Naive thymus-derived CD4-positive, alpha-beta T cell (primary cell): ENCODE measurements at regions not wholly inside any gene's neighbourhood (a gene's known extent, or its start where the extent isn't known, plus 50 kb on each side); places are given as distances from the start of the nearest gene placed in this dataset.

Experiments
- ATAC-seq: fragments of 150-1000 bp; cut with Tn5 transposase; 2 replicates; pipeline ENCODE4 v1.10.0; 2021; ENCODE audit warnings: mild to moderate bottlenecking, moderate library complexity
- CTCF ChIA-PET: fragments of 350-600 bp; sonication (Branson Sonifier 250); formaldehyde crosslinking; loops from one replicate; lab custom pipeline; 2021; ENCODE audit warnings: antibody characterized with exemption; lab: Charles Lee
- POLR2A ChIA-PET: fragments of 350-600 bp; sonication (Branson Sonifier 250); formaldehyde crosslinking; loops from one replicate; lab custom pipeline; 2021; ENCODE audit warnings: antibody characterized with exemption, inconsistent platforms; lab: Charles Lee
- DNase-seq, 9 donors: peaks; one replicate each; pipeline versions ENCODE4 v3.0.0 to v3.0.0-alpha.2; 2020 to 2022; ENCODE audit warnings: mixed read lengths in 1 of 9
- H3K27ac ChIP-seq: one replicate; pipeline ENCODE4 v1.7.0; 2013; ENCODE audit warnings: mild to moderate bottlenecking, low read depth, low read length, moderate library complexity
- H3K27me3 ChIP-seq, 2 donors: one replicate each; pipeline ENCODE4 v1.7.0; 2013; ENCODE audit warnings: low read length in 2 of 2, mild to moderate bottlenecking in 2 of 2, moderate library complexity in 2 of 2; ENCODE audit not compliant: control insufficient read depth in 2 of 2, insufficient read depth in 2 of 2
- H3K36me3 ChIP-seq, 3 experiments: 1 replicate in 2 of 3; 2 replicates in 1 of 3; pipeline ENCODE4 v1.7.0; 2013; ENCODE audit warnings: low read length in 3 of 3, mild to moderate bottlenecking in 3 of 3, moderate library complexity in 1 of 3; ENCODE audit not compliant: insufficient read depth in 3 of 3, control insufficient read depth in 2 of 3
- H3K4me1 ChIP-seq, 2 donors: one replicate each; pipeline ENCODE4 v1.7.0; 2013; ENCODE audit warnings: low read length in 2 of 2, mild to moderate bottlenecking in 2 of 2, moderate library complexity in 1 of 2; ENCODE audit not compliant: control insufficient read depth in 2 of 2, insufficient read depth in 2 of 2
- H3K4me3 ChIP-seq: 2 replicates; pipeline ENCODE4 v1.7.0; 2013; ENCODE audit warnings: mild to moderate bottlenecking, low read length
- H3K9me3 ChIP-seq, 3 experiments: 1 replicate in 2 of 3; 2 replicates in 1 of 3; pipeline ENCODE4 v1.7.0; 2013; ENCODE audit warnings: low read length in 3 of 3; ENCODE audit not compliant: control insufficient read depth in 2 of 3
- H3K27ac Mint-ChIP-seq, 9 donors: one replicate each; pipeline ENCODE4 v1.8.0; 2020 to 2022; ENCODE audit warnings: mixed read lengths in 9 of 9, mild to moderate bottlenecking in 8 of 9, moderate library complexity in 5 of 9, inconsistent platforms in 2 of 9
- H3K27me3 Mint-ChIP-seq, 5 donors: one replicate each; pipeline ENCODE4 v1.8.0; 2021 to 2022; ENCODE audit warnings: mixed read lengths in 5 of 5, mild to moderate bottlenecking in 1 of 5
- H3K36me3 Mint-ChIP-seq, 5 donors: one replicate each; pipeline ENCODE4 v1.8.0; 2020 to 2022; ENCODE audit warnings: mixed read lengths in 5 of 5, mild to moderate bottlenecking in 3 of 5, inconsistent platforms in 1 of 5
- H3K4me1 Mint-ChIP-seq, 7 donors: one replicate each; pipeline ENCODE4 v1.8.0; 2020 to 2022; ENCODE audit warnings: mixed read lengths in 7 of 7, mild to moderate bottlenecking in 3 of 7, inconsistent platforms in 1 of 7
- H3K4me3 Mint-ChIP-seq, 10 donors: one replicate each; pipeline ENCODE4 v1.8.0; 2020 to 2022; ENCODE audit warnings: mild to moderate bottlenecking in 10 of 10, mixed read lengths in 10 of 10, moderate library complexity in 6 of 10, inconsistent platforms in 2 of 10
- H3K9me3 Mint-ChIP-seq, 11 donors: one replicate each; pipeline ENCODE4 v1.8.0; 2020 to 2022; ENCODE audit warnings: mixed read lengths in 11 of 11, mild to moderate bottlenecking in 4 of 11, inconsistent platforms in 1 of 11, moderate library complexity in 1 of 11
- intact Hi-C, 2 donors: fragments of 100-400 bp; cut with micrococcal nuclease; formaldehyde crosslinking; loops; one replicate each; pipeline ENCODE4 v1.15.1; 2023

DNA sequence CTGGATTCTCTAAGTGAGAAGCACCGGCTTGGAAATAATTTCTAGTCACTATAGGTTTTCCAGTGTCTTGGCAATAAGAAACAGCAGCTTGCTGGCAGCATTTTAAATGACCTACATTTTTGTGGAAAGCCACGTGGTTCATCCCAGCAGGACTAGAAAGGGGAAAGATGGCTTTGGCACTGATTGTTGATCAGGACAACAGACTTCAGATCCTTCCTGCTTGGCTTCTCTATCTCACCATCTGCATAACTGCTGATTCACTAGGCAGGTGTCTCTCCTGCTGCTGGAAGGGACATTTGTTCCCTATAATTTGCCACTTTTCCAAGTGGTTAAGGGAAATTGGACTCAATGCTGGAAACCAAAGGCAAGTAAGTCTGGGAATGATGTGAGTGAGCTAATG lies 131.0 kb downstream of the TTC8 start:
- H3K36me3 ChIP-seq: no peaks in the 10 kb centered on the region
- no peak overlapping the region for H3K27ac Mint-ChIP-seq
- intact Hi-C loops: no loop called here
- peaks cover 0 to 4% (median 0%) of the 10 kb centered on the region in 3 experiments for H3K9me3 ChIP-seq
- H3K27ac ChIP-seq: no peak overlapping the region
- no peaks in the 10 kb centered on the region for H3K27me3 ChIP-seq
- H3K4me3 Mint-ChIP-seq: no peak overlapping the region
- H3K4me1 ChIP-seq: no peaks in the 10 kb centered on the region
- peaks cover 0 to 11% (median 0%) of the 10 kb centered on the region in 5 donors for H3K36me3 Mint-ChIP-seq
- H3K27me3 Mint-ChIP-seq: peaks cover 0 to 30% (median 18%) of the 10 kb centered on the region in 5 donors
- no peak overlapping the region for H3K4me3 ChIP-seq
- no peak for ATAC-seq
- DNase-seq: no peak
- ChIA-PET CTCF (no interaction called here), POLR2A (no interaction called here)
- no peaks in the 10 kb centered on the region for H3K4me1 Mint-ChIP-seq
- peaks cover 2 to 37% (median 12%) of the 10 kb centered on the region in 11 donors for H3K9me3 Mint-ChIP-seq

DNA sequence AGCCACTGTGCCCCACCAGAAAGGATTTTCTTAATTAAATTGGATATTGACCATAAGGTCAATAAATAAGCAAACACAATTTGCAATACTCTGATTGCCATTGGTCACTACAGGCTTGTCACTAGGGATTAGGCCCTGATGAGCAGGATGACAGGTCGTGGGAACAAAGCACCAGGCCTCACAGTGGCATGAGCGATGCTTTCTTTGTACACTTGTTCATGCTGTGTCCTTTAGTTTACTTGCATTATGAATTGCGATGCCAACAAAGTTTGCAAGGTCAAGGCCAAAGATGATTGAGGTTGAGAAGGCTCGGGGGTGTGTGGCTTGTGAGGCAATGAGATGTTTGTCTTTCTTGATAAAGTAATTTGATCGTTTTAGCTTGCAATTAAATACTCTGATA lies 136.0 kb downstream of the TTC8 start:
- no peak overlapping the region for H3K4me3 Mint-ChIP-seq
- Histone ChIP-seq H3K36me3 (no peaks in the 10 kb centered on the region), H3K9me3 (no peaks in the 10 kb centered on the region), H3K4me3 (no peak overlapping the region), H3K4me1 (no peaks in the 10 kb centered on the region), H3K27ac (no peak overlapping the region), H3K27me3 (no peaks in the 10 kb centered on the region)
- H3K27ac Mint-ChIP-seq: no peak overlapping the region
- ATAC-seq (no peak), DNase-seq (no peak)
- H3K9me3 Mint-ChIP-seq: peaks cover 0 to 1% (median 0%) of the 10 kb centered on the region in 11 donors
- peaks cover 0 to 44% (median 26%) of the 10 kb centered on the region in 5 donors for H3K27me3 Mint-ChIP-seq
- CTCF ChIA-PET: no interaction called here
- H3K4me1 Mint-ChIP-seq: no peaks in the 10 kb centered on the region
- POLR2A ChIA-PET: no interaction called here
- H3K36me3 Mint-ChIP-seq: no peaks in the 10 kb centered on the region
- intact Hi-C loops: no loop called here

DNA sequence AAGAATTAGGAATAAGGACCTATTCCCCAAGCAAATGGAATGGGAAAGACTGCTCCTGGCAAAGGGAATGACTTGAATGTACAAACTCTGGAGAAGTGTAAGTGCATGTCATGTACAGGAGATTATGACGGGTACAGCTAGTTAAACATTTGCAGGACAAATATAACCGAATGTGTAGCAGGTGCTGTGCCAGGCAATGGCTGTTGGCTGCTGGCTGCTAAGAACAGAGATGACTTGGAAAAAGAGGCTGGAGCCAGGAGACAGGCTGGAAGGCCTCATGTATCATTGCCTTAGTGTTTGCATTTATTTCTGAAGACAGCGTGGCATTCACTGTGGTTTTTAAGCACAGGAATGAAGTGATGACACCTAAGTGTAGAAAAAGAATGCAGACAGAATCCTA lies 136.8 kb downstream of the TTC8 start:
- Histone ChIP-seq H3K4me3 (no peak overlapping the region), H3K36me3 (no peaks in the 10 kb centered on the region), H3K27ac (no peak overlapping the region), H3K4me1 (no peaks in the 10 kb centered on the region), H3K27me3 (no peaks in the 10 kb centered on the region), H3K9me3 (no peaks in the 10 kb centered on the region)
- ATAC-seq (no peak), DNase-seq (no peak)
- Mint-ChIP-seq H3K27ac (peak overlapping the region in 1 of 9 donors; percentile 29), H3K27me3 (peaks cover 0 to 47% (median 28%) of the 10 kb centered on the region in 5 donors), H3K4me3 (no peak overlapping the region), H3K9me3 (peaks cover 0 to 1% (median 0%) of the 10 kb centered on the region in 11 donors), H3K4me1 (no peaks in the 10 kb centered on the region), H3K36me3 (no peaks in the 10 kb centered on the region)
- intact Hi-C loops: no loop called here
- ChIA-PET POLR2A (no interaction called here), CTCF (no interaction called here)

DNA sequence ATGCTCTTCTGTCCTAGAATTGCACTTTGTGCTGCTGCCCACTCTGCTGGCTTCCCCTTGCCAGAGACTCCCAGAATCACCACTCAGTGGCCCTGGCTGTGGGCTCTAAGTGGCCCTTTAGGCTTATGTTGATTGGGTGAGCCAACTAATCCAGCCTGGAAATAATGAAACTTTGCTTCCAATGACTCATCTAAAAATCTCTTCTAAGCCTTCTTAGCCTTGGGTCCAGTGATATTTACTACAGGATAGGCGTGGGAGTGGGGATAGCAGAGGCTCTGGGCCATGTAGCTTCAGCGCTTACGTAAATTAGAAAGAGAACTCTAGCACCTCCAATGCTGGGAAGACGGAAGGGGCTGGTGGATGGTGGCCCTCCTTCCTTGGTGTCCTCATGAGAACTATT lies 137.9 kb downstream of the TTC8 start:
- no peak overlapping the region for H3K27ac ChIP-seq
- intact Hi-C loops: no loop called here
- ATAC-seq (no peak), DNase-seq (no peak)
- H3K4me3 ChIP-seq: no peak overlapping the region
- Mint-ChIP-seq H3K9me3 (no peaks in the 10 kb centered on the region), H3K27me3 (peaks cover 0 to 46% (median 20%) of the 10 kb centered on the region in 5 donors), H3K4me1 (no peaks in the 10 kb centered on the region), H3K36me3 (no peaks in the 10 kb centered on the region), H3K27ac (no peak overlapping the region), H3K4me3 (no peak overlapping the region)
- H3K9me3 ChIP-seq: no peaks in the 10 kb centered on the region
- H3K4me1 ChIP-seq: no peaks in the 10 kb centered on the region
- H3K27me3 ChIP-seq: no peaks in the 10 kb centered on the region
- CTCF ChIA-PET: no interaction called here
- POLR2A ChIA-PET: no interaction called here
- H3K36me3 ChIP-seq: no peaks in the 10 kb centered on the region

DNA sequence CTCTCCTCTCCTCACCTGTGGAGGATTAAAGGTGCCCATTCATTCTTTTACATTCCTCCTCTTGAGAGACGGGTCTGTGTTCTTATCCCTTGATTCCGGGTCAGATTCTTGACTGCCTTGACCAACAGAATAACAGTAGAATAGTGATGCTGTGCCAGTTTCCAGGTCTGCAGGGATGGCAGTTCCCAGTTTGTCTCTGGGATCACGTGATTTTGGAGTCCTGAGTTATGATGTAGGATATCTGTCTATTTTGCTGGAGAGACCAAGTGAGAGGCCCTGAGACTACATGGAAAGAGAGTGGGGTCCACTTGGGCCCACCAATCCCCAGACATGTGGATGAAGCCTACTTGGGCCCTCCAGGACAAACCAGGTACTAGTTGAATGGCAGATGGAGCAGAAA lies 142.8 kb downstream of the TTC8 start:
- Histone ChIP-seq H3K27me3 (no peaks in the 10 kb centered on the region), H3K4me3 (no peak overlapping the region), H3K4me1 (no peaks in the 10 kb centered on the region), H3K27ac (no peak overlapping the region), H3K36me3 (no peaks in the 10 kb centered on the region), H3K9me3 (no peaks in the 10 kb centered on the region)
- H3K27ac Mint-ChIP-seq: no peak overlapping the region
- no peak overlapping the region for H3K4me3 Mint-ChIP-seq
- DNase-seq: no peak
- H3K4me1 Mint-ChIP-seq: peaks cover 0 to 2% (median 0%) of the 10 kb centered on the region in 7 donors
- no peaks in the 10 kb centered on the region for H3K36me3 Mint-ChIP-seq
- peaks cover 0 to 41% (median 23%) of the 10 kb centered on the region in 5 donors for H3K27me3 Mint-ChIP-seq
- POLR2A ChIA-PET: no interaction called here
- peaks cover 0 to 1% (median 0%) of the 10 kb centered on the region in 11 donors for H3K9me3 Mint-ChIP-seq
- no peak for ATAC-seq
- CTCF ChIA-PET: no interaction called here
- intact Hi-C loops: no loop called here

DNA sequence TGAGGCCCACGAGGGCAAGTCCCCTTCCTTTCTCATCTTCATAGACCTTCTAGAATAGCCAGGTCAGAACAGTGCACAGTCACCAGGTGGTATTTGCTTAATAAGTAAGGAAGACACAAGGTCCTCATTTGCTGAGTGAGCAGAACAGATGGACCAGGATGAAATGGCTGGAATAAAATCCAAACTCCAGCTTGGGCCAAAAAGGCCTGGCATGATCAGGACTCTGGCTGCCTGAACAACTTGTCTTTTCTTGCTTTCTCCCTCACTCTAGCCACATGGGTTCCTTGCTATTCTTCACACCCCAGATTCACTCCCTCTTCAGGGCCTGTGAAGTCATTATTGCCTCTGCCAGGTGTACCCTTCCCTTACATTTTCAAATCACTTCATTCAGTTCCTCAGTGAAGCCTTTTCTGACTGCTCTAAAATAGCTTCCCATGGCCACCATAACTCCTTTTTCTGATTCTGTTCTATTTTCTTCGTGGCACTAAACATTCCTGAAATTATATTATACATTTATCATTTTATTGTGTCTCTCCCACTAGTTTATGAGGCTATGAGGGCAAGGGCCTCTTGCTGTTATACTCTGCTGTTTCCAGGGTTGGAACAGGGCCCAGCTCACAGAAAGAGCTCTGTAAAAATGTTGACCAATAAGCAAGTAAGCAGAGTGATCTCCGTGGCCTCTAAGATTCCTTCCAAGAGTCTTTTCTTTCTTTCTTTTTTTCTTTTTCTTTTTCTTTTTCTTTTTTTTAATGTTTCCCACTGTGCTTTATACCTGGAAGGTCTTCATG lies 150.8 kb downstream of the TTC8 start:
- no peak for DNase-seq
- Mint-ChIP-seq H3K36me3 (peaks cover 0 to 16% (median 0%) of the 10 kb centered on the region in 5 donors), H3K27ac (no peak overlapping the region), H3K4me1 (no peaks in the 10 kb centered on the region), H3K27me3 (peaks cover 16 to 64% (median 46%) of the 10 kb centered on the region in 5 donors), H3K4me3 (no peak overlapping the region), H3K9me3 (peaks cover 2 to 26% (median 13%) of the 10 kb centered on the region in 11 donors)
- intact Hi-C loops: no loop called here
- Histone ChIP-seq H3K27ac (no peak overlapping the region), H3K27me3 (peaks cover 0 to 5% of the 10 kb centered on the region in 2 donors), H3K36me3 (no peaks in the 10 kb centered on the region), H3K9me3 (no peaks in the 10 kb centered on the region), H3K4me3 (no peak overlapping the region), H3K4me1 (no peaks in the 10 kb centered on the region)
- POLR2A ChIA-PET: no interaction called here
- CTCF ChIA-PET: no interaction called here
- no peak for ATAC-seq

DNA sequence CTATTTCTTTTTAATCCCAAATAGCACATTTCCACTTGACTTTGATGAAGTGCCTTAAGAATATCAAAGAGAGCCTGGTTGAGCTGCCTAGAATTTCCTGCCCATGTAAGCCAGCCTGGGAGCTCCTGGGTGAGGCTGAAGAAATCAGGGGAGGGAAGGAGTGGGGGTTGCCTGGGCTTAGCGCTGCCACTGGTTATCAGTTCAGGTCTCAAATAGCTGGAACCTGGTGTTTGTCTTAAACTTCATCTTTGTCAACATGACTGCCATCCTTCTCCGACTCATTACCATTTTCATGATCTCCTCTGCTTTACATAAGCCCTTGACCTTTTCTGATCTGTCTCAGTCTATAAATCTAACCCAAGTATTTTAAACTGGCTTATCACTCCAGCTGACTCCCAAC lies 151.5 kb downstream of the TTC8 start:
- Histone ChIP-seq H3K4me3 (no peak overlapping the region), H3K27me3 (peaks cover 0 to 5% of the 10 kb centered on the region in 2 donors), H3K4me1 (no peaks in the 10 kb centered on the region), H3K9me3 (no peaks in the 10 kb centered on the region), H3K27ac (no peak overlapping the region), H3K36me3 (no peaks in the 10 kb centered on the region)
- peaks cover 16 to 61% (median 47%) of the 10 kb centered on the region in 5 donors for H3K27me3 Mint-ChIP-seq
- H3K27ac Mint-ChIP-seq: no peak overlapping the region
- ChIA-PET POLR2A (no interaction called here), CTCF (no interaction called here)
- H3K4me3 Mint-ChIP-seq: no peak overlapping the region
- intact Hi-C loops: no loop called here
- DNase-seq: no peak
- peaks cover 2 to 32% (median 14%) of the 10 kb centered on the region in 11 donors for H3K9me3 Mint-ChIP-seq
- ATAC-seq: no peak
- no peaks in the 10 kb centered on the region for H3K4me1 Mint-ChIP-seq
- peaks cover 0 to 16% (median 0%) of the 10 kb centered on the region in 5 donors for H3K36me3 Mint-ChIP-seq
